Liver (tissue), 3 donors: ENCODE measurements at regions not wholly inside any gene's neighbourhood (a gene's known extent, or its start where the extent isn't known, plus 50 kb on each side); places are given as distances from the start of the nearest gene placed in this dataset.

Source experiments
- CTCF ChIP-seq: fragments of 150-350 bp; IDR thresholded peaks from 2 replicates; pipeline ENCODE4 v1.5.1; 2017; ENCODE audit warnings: improper control_type of control experiment, low read depth, low read length; ENCODE audit not compliant: missing input control
- GABPA ChIP-seq, 2 donors: IDR thresholded peaks in 1 of 2; conservative IDR thresholded peaks in 1 of 2; 2 replicates each; pipeline ENCODE4 v1.6.1; 2016; ENCODE audit warnings: antibody characterized with exemption in 2 of 2, mild to moderate bottlenecking in 1 of 2, moderate library complexity in 1 of 2
- MAX ChIP-seq: IDR thresholded peaks from 2 replicates; pipeline ENCODE4 v1.6.1; 2016; ENCODE audit warnings: antibody characterized with exemption
- REST ChIP-seq: IDR thresholded peaks from 2 replicates; pipeline ENCODE4 v1.6.1; 2016; ENCODE audit warnings: antibody characterized with exemption, mild to moderate bottlenecking
- RXRA ChIP-seq, 2 donors: IDR thresholded peaks; 2 replicates each; pipeline ENCODE4 v1.6.1; 2017 to 2018; ENCODE audit warnings: antibody characterized with exemption in 2 of 2, mild to moderate bottlenecking in 1 of 2
- SP1 ChIP-seq: IDR thresholded peaks from 2 replicates; pipeline ENCODE4 v1.6.1; 2018; ENCODE audit warnings: antibody characterized with exemption, mild to moderate bottlenecking
- TAF1 ChIP-seq: conservative IDR thresholded peaks from 2 replicates; pipeline ENCODE4 v1.6.1; 2016; ENCODE audit warnings: antibody characterized with exemption, mild to moderate bottlenecking
- YY1 ChIP-seq: IDR thresholded peaks from 2 replicates; pipeline ENCODE4 v1.6.1; 2016; ENCODE audit warnings: antibody characterized with exemption, mild to moderate bottlenecking
- donor health status: healthy.
- donor health status: healthy.

GRCh38 chr5:39721394-39721793, 296.6 kb upstream of the DAB2 start:
- TF ChIP-seq CTCF = no peak
- no peak for TF ChIP-seq SP1
- no peak for TF ChIP-seq RXRA (IDR thresholded peaks at IDR 0.05)
- no peak for TF ChIP-seq REST
- no peak for TF ChIP-seq YY1
- no peak for TF ChIP-seq GABPA (IDR thresholded peaks at IDR 0.05 in 1 of 2, conservative IDR thresholded peaks at IDR 0.05 in 1 of 2)
- TF ChIP-seq TAF1 = no peak
- no peak for TF ChIP-seq MAX
